SK-N-MC (cell line): ENCODE measurements at regions not wholly inside any gene's neighbourhood (a gene's known extent, or its start where the extent isn't known, plus 50 kb on each side); places are given as distances from the start of the nearest gene placed in this dataset.

Source experiments
- EZH2 ChIP-seq: fragments of 200-600 bp; sonication (generic); IDR thresholded peaks from one replicate; pipeline ENCODE4 v1.6.1; 2017; ENCODE audit warnings: antibody characterized with exemption
- POLR2AphosphoS5 ChIP-seq: IDR thresholded peaks from 2 replicates; pipeline ENCODE4 v1.6.1; 2012; ENCODE audit warnings: mild to moderate bottlenecking, low read depth, low read length, borderline replicate concordance

GRCh38 chr2:172677363-172677762, 58.3 kb upstream of the RAPGEF4 start:
- TF ChIP-seq EZH2 (no peak), POLR2AphosphoS5 (no peak)
